ENCODE measurements at regions not wholly inside any gene's neighbourhood (a gene's known extent, or its start where the extent isn't known, plus 50 kb on each side); places are given as distances from the start of the nearest gene placed in this dataset.

GRCh38 chr11:134611537-134611936, 199.5 kb upstream of the B3GAT1 start:
- Histone ChIP-seq H3K36me3 (no peaks in the 10 kb centered on the region), H3K27ac (no peak overlapping the region), H3K4me1 (no peaks in the 10 kb centered on the region), H3K4me3 (no peak overlapping the region), H3K9me3 (no peaks in the 10 kb centered on the region), H3K27me3 (no peaks in the 10 kb centered on the region)
- intact Hi-C loops (cut with DNase I; ENCODE audit: low total_unique reads), result no loop called here
- TF ChIP-seq POLR2A (IDR thresholded peaks at IDR 0.05) (no peak), CTCF (IDR thresholded peaks at IDR 0.05) (no peak)
- no peak for DNase-seq

GRCh38 chr11:134610116-134610910, 198.3 kb upstream of the B3GAT1 start:
- DNase-seq, result no peak
- Histone ChIP-seq H3K36me3 (no peaks in the 10 kb centered on the region), H3K4me3 (no peak overlapping the region), H3K4me1 (no peaks in the 10 kb centered on the region), H3K9me3 (no peaks in the 10 kb centered on the region), H3K27ac (no peak overlapping the region), H3K27me3 (no peaks in the 10 kb centered on the region)
- intact Hi-C loops (cut with DNase I; ENCODE audit: low total_unique reads), result no loop called here
- TF ChIP-seq POLR2A (IDR thresholded peaks at IDR 0.05), result no peak
- TF ChIP-seq CTCF (IDR thresholded peaks at IDR 0.05), result no peak

- intact Hi-C loops (cut with DNase I; ENCODE audit: low total_unique reads), result no loop called here
- H3K9me3 ChIP-seq, result no peaks in the 10 kb centered on the region
- DNase-seq, result no peak
- no peaks in the 10 kb centered on the region for H3K27me3 ChIP-seq
- H3K27ac ChIP-seq, result no peak overlapping the region
- no peaks in the 10 kb centered on the region for H3K4me1 ChIP-seq
- no peaks in the 10 kb centered on the region for H3K36me3 ChIP-seq
- no peak for TF ChIP-seq POLR2A (IDR thresholded peaks at IDR 0.05)
- TF ChIP-seq CTCF (IDR thresholded peaks at IDR 0.05), result no peak
- no peak overlapping the region for H3K4me3 ChIP-seq
Measured at GRCh38 chr11:134609361-134610115, 197.5 kb upstream of the B3GAT1 start.

GRCh38 chr11:134607963-134608750, 196.1 kb upstream of the B3GAT1 start:
- DNase-seq, result no peak
- no peaks in the 10 kb centered on the region for H3K9me3 ChIP-seq
- TF ChIP-seq POLR2A (IDR thresholded peaks at IDR 0.05) (no peak), CTCF (IDR thresholded peaks at IDR 0.05) (no peak)
- H3K4me1 ChIP-seq, result no peaks in the 10 kb centered on the region
- intact Hi-C loops (cut with DNase I; ENCODE audit: low total_unique reads), result no loop called here
- no peak overlapping the region for H3K4me3 ChIP-seq
- no peaks in the 10 kb centered on the region for H3K36me3 ChIP-seq
- H3K27me3 ChIP-seq, result no peaks in the 10 kb centered on the region
- H3K27ac ChIP-seq, result no peak overlapping the region

Measured in uterus (tissue), 3 donors.